ENCODE measurements at regions not wholly inside any gene's neighbourhood (a gene's known extent, or its start where the extent isn't known, plus 50 kb on each side); places are given as distances from the start of the nearest gene placed in this dataset.

- Histone ChIP-seq H3K36me3 (ENCODE audit: control insufficient read depth in 2 of 4, insufficient read depth in 4 of 4, low read length in 3 of 4) (no peaks in the 10 kb centered on the region), H2BK12ac (ENCODE audit: low read depth, low read length) (no peak overlapping the region), H2BK120ac (replicated peaks; ENCODE audit: low read depth, low read length) (no peak overlapping the region), H3K18ac (ENCODE audit: extremely low read depth, low read length) (no peak overlapping the region), H4K91ac (replicated peaks; ENCODE audit: insufficient read length, low read length) (no peak overlapping the region), H3K9ac (replicated peaks in 1 of 4; ENCODE audit: extremely low read depth in 1 of 4, low read depth in 3 of 4, low read length in 3 of 4) (no peak overlapping the region), H4K20me1 (replicated peaks in 1 of 2; ENCODE audit: control insufficient read depth in 1 of 2, insufficient read depth in 2 of 2, low read length in 2 of 2) (peaks cover 2 to 11% of the 10 kb centered on the region in 2 experiments), H4K5ac (ENCODE audit: insufficient read length, low read depth, low read length) (no peak overlapping the region), H3K27ac (ENCODE audit: low read depth, low read length) (no peak overlapping the region), H3K23me2 (ENCODE audit: low read depth, low read length) (peaks cover 4% of the 10 kb centered on the region; the same call in 1 of the 2 replicates), H3K9me3 (ENCODE audit: insufficient read depth in 2 of 2, low read depth in 1 of 2, low read length in 1 of 2) (no peaks in the 10 kb centered on the region), H3K79me1 (ENCODE audit: low read depth, low read length) (no peaks in the 10 kb centered on the region), H2AK5ac (ENCODE audit: low read depth, low read length) (no peak overlapping the region), H4K8ac (ENCODE audit: extremely low read depth, insufficient read depth, low read length) (no peak overlapping the region), H3K23ac (ENCODE audit: insufficient read length) (no peak overlapping the region), H3K27me3 (replicated peaks in 1 of 4; ENCODE audit: control insufficient read depth in 3 of 4, extremely low read depth in 1 of 4, insufficient read depth in 3 of 4, low read length in 3 of 4) (peaks cover 0 to 33% (median 16%) of the 10 kb centered on the region in 4 experiments; a peak in 4 of 7 replicates), H3K56ac (replicated peaks; ENCODE audit: insufficient read length, low read depth, low read length) (no peak overlapping the region), H3K4me2 (ENCODE audit: insufficient read depth in 1 of 2, low read depth in 2 of 2, low read length in 2 of 2) (no peak overlapping the region), H2BK5ac (ENCODE audit: low read depth, low read length) (no peak overlapping the region), H3K4ac (replicated peaks; ENCODE audit: insufficient read length, low read depth, low read length) (no peak overlapping the region), H3K4me3 (ENCODE audit: extremely low read depth in 1 of 4, insufficient read depth in 2 of 4, low read depth in 3 of 4, low read length in 4 of 4) (no peak overlapping the region), H2BK15ac (ENCODE audit: low read length) (no peak overlapping the region), H3K4me1 (replicated peaks in 1 of 4; ENCODE audit: control insufficient read depth in 3 of 4, insufficient read depth in 4 of 4, low read length in 3 of 4) (no peaks in the 10 kb centered on the region), H2BK20ac (ENCODE audit: low read length) (no peak overlapping the region), H3K14ac (ENCODE audit: insufficient read length) (no peak overlapping the region), H3K79me2 (ENCODE audit: control insufficient read depth in 1 of 2, insufficient read depth in 2 of 2, low read length in 2 of 2) (no peaks in the 10 kb centered on the region), H2AFZ (ENCODE audit: low read length) (no peak overlapping the region)
- DNase-seq (ENCODE audit: low read depth in 1 of 2, low spot score in 2 of 2) = no peak
- FAIRE-seq = no peak
- ChIA-PET POLR2A (ENCODE audit: partially characterized antibody) (no interaction called here), CTCF (ENCODE audit: partially characterized antibody) (interaction anchor here (0.8 to 2.5 kb wide), 8 partner anchors 17 to 201 kb away, joined by 3 to 8 read pairs (median 4); no protein-coding TSS in a partner anchor)
- TF ChIP-seq SAP30 (IDR thresholded peaks at IDR 0.05; ENCODE audit: insufficient read depth, insufficient replicate concordance, low read length) (no peak), CBX5 (IDR thresholded peaks at IDR 0.05; ENCODE audit: low read depth, low read length) (no peak), POU5F1 (IDR thresholded peaks at IDR 0.05; ENCODE audit: low read depth, low read length) (no peak), USF2 (IDR thresholded peaks at IDR 0.05; ENCODE audit: low read length) (no peak), TBP (IDR thresholded peaks at IDR 0.05; ENCODE audit: low read depth, low read length) (no peak), CTCF (IDR thresholded peaks at IDR 0.05; ENCODE audit: control extremely low read depth in 1 of 3, insufficient read depth in 1 of 3, low read depth in 1 of 3, low read length in 3 of 3) (no peak), SRF (IDR thresholded peaks at IDR 0.05; ENCODE audit: low read depth, low read length) (no peak), TCF12 (IDR thresholded peaks at IDR 0.05; ENCODE audit: low read depth, low read length) (no peak)
- WGBS, 2 experiments (ENCODE audit: extremely low coverage in 1 of 2, insufficient coverage in 1 of 2, insufficient read length in 1 of 2, insufficient replicate concordance in 2 of 2, low coverage in 1 of 2, low lambda C conversion rate in 2 of 2, missing lambda C conversion rate in 1 of 2) = 94% methylated on average over 17 of the region's 17 CpGs; no CpG with 5 or more reads in 1 of the 2 experiments
These were observed 135.7 kb downstream of the INHBB start for GRCh38 chr2:120481446-120482194.
